Progenitor cell of endocrine pancreas (in vitro differentiated cells): ENCODE measurements at regions not wholly inside any gene's neighbourhood (a gene's known extent, or its start where the extent isn't known, plus 50 kb on each side); places are given as distances from the start of the nearest gene placed in this dataset.

ENCODE experiments used
- DNase-seq: peaks from one replicate; pipeline ENCODE4 v3.0.0; 2021; ENCODE audit warnings: low spot score; ENCODE audit not compliant: unreplicated experiment
- H3K27ac Mint-ChIP-seq: 2 replicates; pipeline ENCODE4 v1.8.0; 2021; ENCODE audit warnings: mild to moderate bottlenecking, moderate library complexity, mixed read lengths
- H3K27me3 Mint-ChIP-seq: 2 replicates; pipeline ENCODE4 v1.8.0; 2021; ENCODE audit warnings: mixed read lengths
- H3K36me3 Mint-ChIP-seq: 2 replicates; pipeline ENCODE4 v1.8.0; 2022; ENCODE audit warnings: mixed read lengths; ENCODE audit not compliant: insufficient read depth
- H3K4me1 Mint-ChIP-seq: 2 replicates; pipeline ENCODE4 v1.8.0; 2021; ENCODE audit warnings: low read depth, mixed read lengths
- H3K4me3 Mint-ChIP-seq: 2 replicates; pipeline ENCODE4 v1.8.0; 2021; ENCODE audit warnings: low read depth, mild to moderate bottlenecking, moderate library complexity, mixed read lengths
- H3K9me3 Mint-ChIP-seq: 2 replicates; pipeline ENCODE4 v1.8.0; 2021; ENCODE audit warnings: low read depth, mixed read lengths
- TF ChIP-seq, protein P1 (sequence below): fragments of 200-600 bp; sonication (generic); IDR thresholded peaks from one replicate; pipeline ENCODE4 v1.5.0; 2021; ENCODE audit warnings: antibody characterized with exemption, mild to moderate bottlenecking; ENCODE audit not compliant: unreplicated experiment

DNA sequence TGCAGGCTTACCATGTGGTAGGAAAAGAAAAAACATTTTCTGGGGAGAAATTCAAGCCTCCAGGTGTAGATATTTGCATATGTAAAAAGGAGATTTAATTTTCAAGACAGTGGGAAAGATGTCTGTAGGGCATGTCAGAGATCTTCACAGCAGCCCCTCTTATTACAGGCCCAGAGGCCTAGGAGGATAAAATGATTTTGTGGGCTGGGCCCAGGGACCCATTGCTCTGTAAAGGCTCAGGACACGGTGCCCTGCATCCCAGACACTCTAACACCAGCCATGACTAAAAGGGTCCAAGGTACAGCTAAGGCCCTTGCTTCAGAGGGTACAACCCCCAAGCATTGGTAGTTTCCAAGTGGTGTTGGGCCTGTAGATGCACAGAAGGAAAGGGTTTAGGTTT is 680.1 kb downstream of the IGSF11 start:
- Mint-ChIP-seq H3K9me3 (peaks cover 53% of the 10 kb centered on the region), H3K4me1 (no peaks in the 10 kb centered on the region), H3K4me3 (no peak overlapping the region), H3K27me3 (no peaks in the 10 kb centered on the region), H3K36me3 (peaks cover 5% of the 10 kb centered on the region), H3K27ac (no peak overlapping the region)
- DNase-seq = no peak
- TF ChIP-seq, protein P1, sequence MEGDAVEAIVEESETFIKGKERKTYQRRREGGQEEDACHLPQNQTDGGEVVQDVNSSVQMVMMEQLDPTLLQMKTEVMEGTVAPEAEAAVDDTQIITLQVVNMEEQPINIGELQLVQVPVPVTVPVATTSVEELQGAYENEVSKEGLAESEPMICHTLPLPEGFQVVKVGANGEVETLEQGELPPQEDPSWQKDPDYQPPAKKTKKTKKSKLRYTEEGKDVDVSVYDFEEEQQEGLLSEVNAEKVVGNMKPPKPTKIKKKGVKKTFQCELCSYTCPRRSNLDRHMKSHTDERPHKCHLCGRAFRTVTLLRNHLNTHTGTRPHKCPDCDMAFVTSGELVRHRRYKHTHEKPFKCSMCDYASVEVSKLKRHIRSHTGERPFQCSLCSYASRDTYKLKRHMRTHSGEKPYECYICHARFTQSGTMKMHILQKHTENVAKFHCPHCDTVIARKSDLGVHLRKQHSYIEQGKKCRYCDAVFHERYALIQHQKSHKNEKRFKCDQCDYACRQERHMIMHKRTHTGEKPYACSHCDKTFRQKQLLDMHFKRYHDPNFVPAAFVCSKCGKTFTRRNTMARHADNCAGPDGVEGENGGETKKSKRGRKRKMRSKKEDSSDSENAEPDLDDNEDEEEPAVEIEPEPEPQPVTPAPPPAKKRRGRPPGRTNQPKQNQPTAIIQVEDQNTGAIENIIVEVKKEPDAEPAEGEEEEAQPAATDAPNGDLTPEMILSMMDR = no peak

GRCh38 chr3:118369892-118370491 is 664.7 kb downstream of the IGSF11 start:
- Mint-ChIP-seq H3K9me3 (peaks cover 12% of the 10 kb centered on the region), H3K4me3 (no peak overlapping the region), H3K27me3 (no peaks in the 10 kb centered on the region), H3K27ac (no peak overlapping the region), H3K36me3 (no peaks in the 10 kb centered on the region), H3K4me1 (no peaks in the 10 kb centered on the region)
- TF ChIP-seq, protein P1 = no peak
- no peak for DNase-seq

DNA sequence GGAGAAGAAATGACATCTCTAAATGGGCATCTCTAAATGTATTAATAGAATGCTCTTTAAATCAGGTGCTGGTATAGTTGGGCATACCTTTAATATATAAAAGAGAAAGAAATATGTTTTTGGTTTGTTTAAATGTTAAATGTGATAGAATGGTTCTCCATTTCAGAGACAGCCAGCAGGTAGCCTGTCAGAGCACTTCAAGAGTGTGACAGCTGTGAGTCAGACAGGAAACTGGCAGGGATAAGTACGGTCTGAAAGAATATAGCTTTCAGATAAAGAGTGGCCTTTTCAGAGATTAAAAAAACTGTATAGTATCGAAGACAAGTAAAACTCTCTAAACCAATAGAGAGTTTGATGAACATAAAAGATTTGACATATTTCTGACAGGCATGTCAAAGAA is 654.1 kb downstream of the IGSF11 start:
- Mint-ChIP-seq H3K9me3 (peaks cover 7% of the 10 kb centered on the region), H3K4me3 (no peak overlapping the region), H3K4me1 (no peaks in the 10 kb centered on the region), H3K27me3 (no peaks in the 10 kb centered on the region), H3K36me3 (no peaks in the 10 kb centered on the region), H3K27ac (no peak overlapping the region)
- no peak for DNase-seq
- TF ChIP-seq, protein P1 = no peak

DNA sequence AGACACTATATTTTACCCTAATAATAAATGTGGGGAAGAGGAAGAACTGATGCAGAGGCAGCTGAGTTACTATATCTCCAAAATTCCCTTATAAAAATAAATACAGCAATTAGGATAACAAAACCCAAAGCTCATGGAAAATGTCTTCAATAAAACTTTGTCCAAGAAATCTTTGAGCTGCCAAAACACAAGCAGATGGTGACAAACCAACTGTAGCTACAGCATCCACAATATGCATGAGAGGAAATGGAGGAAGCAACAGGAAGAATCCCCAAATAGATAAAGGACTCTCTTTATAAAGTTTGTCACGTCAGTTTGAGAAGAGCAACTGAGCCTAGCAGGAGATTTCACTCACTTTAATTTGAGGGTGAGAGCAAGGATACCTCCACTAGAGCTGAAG is 638.2 kb downstream of the IGSF11 start:
- no peak for DNase-seq
- no peaks in the 10 kb centered on the region for H3K9me3 Mint-ChIP-seq
- H3K36me3 Mint-ChIP-seq = no peaks in the 10 kb centered on the region
- TF ChIP-seq, protein P1 = no peak
- H3K27me3 Mint-ChIP-seq = no peaks in the 10 kb centered on the region
- no peak overlapping the region for H3K4me3 Mint-ChIP-seq
- H3K27ac Mint-ChIP-seq = no peak overlapping the region
- no peaks in the 10 kb centered on the region for H3K4me1 Mint-ChIP-seq

- DNase-seq = no peak
- no peaks in the 10 kb centered on the region for H3K4me1 Mint-ChIP-seq
- H3K9me3 Mint-ChIP-seq = no peaks in the 10 kb centered on the region
- H3K4me3 Mint-ChIP-seq = no peak overlapping the region
- no peaks in the 10 kb centered on the region for H3K36me3 Mint-ChIP-seq
- TF ChIP-seq, protein P1 = no peak
- H3K27ac Mint-ChIP-seq = no peak overlapping the region
- no peaks in the 10 kb centered on the region for H3K27me3 Mint-ChIP-seq
Measured at GRCh38 chr3:118400086-118400485, 634.6 kb downstream of the IGSF11 start.
